ENCODE measurements at regions not wholly inside any gene's neighbourhood (a gene's known extent, or its start where the extent isn't known, plus 50 kb on each side); places are given as distances from the start of the nearest gene placed in this dataset.

- no peak for DNase-seq
Observed at GRCh38 chr18:40066368-40066767, 1888.7 kb upstream of the PIK3C3 start.

GRCh38 chr18:40063488-40063887, 1891.5 kb upstream of the PIK3C3 start:
- DNase-seq, result no peak

- no peak for DNase-seq
Observed at GRCh38 chr18:40061086-40061485, 1893.9 kb upstream of the PIK3C3 start.

GRCh38 chr18:40060562-40060961, 1894.5 kb upstream of the PIK3C3 start:
- DNase-seq, result no peak

- no peak for DNase-seq
Observed at GRCh38 chr18:40058811-40059570, 1896.0 kb upstream of the PIK3C3 start.

- DNase-seq, result no peak
Observed at GRCh38 chr18:40056079-40056692, 1898.8 kb upstream of the PIK3C3 start.

GRCh38 chr18:40055262-40055661, 1899.8 kb upstream of the PIK3C3 start:
- no peak for DNase-seq

- DNase-seq, result no peak
Observed at GRCh38 chr18:40049716-40050115, 1905.3 kb upstream of the PIK3C3 start.

GRCh38 chr18:40048886-40049650, 1906.0 kb upstream of the PIK3C3 start:
- no peak for DNase-seq

GRCh38 chr18:40048253-40048652, 1906.8 kb upstream of the PIK3C3 start:
- DNase-seq, result no peak

- DNase-seq, result no peak
Observed at GRCh38 chr18:40046596-40046995, 1908.4 kb upstream of the PIK3C3 start.

GRCh38 chr18:40041951-40042350, 1913.1 kb upstream of the PIK3C3 start:
- DNase-seq, result no peak

GRCh38 chr18:40040574-40040973, 1914.5 kb upstream of the PIK3C3 start:
- DNase-seq, result no peak

GRCh38 chr18:40037356-40037755, 1917.7 kb upstream of the PIK3C3 start:
- DNase-seq, result no peak

GRCh38 chr18:40036861-40037260, 1918.2 kb upstream of the PIK3C3 start:
- no peak for DNase-seq

GRCh38 chr18:40035966-40036365, 1919.1 kb upstream of the PIK3C3 start:
- no peak for DNase-seq

GRCh38 chr18:40032076-40032475, 1923.0 kb upstream of the PIK3C3 start:
- no peak for DNase-seq

- no peak for DNase-seq
Observed at GRCh38 chr18:40031435-40031834, 1923.6 kb upstream of the PIK3C3 start.

GRCh38 chr18:40019797-40020392, 1935.1 kb upstream of the PIK3C3 start:
- DNase-seq, result no peak

GRCh38 chr18:40018266-40018665, 1936.8 kb upstream of the PIK3C3 start:
- DNase-seq, result no peak

GRCh38 chr18:40017021-40017420, 1938.0 kb upstream of the PIK3C3 start:
- DNase-seq, result no peak

GRCh38 chr18:40016405-40016804, 1938.6 kb upstream of the PIK3C3 start:
- DNase-seq, result no peak

- no peak for DNase-seq
Observed at GRCh38 chr18:40013001-40013609, 1941.9 kb upstream of the PIK3C3 start.

Data from inflammatory macrophage treated with lipopolysaccharide for 1 hour (primary cell).